ENCODE measurements at regions not wholly inside any gene's neighbourhood (a gene's known extent, or its start where the extent isn't known, plus 50 kb on each side); places are given as distances from the start of the nearest gene placed in this dataset.
"Not testable (repeated sequence)": the region's sequence is repeated elsewhere in the genome, so short reads cannot be mapped to it uniquely, and the experiment has no call there.

DNA sequence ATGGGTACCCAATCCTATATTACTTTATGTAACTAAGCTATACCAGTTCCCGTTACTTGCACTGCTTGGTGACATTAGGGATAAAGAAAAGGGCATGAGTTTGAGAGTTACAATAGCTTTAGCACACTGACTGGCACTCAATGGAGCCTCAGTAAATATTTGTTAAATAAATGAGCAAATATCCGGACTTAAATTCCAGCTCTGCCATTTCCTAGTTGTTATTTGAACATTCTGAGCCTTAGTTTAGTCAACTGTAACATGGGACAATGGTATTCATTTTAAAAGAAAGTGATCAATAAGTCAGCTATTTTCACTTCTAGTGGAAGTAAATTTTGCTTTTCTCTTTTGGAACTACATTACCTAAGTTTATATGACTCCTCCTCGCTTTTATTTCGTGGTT is 198.7 kb downstream of the ZC3H11B start:
- ATAC-seq (ENCODE audit: low FRiP score) (no peak), DNase-seq (ENCODE audit: low spot score) (no peak)
- TF ChIP-seq, protein P1, sequence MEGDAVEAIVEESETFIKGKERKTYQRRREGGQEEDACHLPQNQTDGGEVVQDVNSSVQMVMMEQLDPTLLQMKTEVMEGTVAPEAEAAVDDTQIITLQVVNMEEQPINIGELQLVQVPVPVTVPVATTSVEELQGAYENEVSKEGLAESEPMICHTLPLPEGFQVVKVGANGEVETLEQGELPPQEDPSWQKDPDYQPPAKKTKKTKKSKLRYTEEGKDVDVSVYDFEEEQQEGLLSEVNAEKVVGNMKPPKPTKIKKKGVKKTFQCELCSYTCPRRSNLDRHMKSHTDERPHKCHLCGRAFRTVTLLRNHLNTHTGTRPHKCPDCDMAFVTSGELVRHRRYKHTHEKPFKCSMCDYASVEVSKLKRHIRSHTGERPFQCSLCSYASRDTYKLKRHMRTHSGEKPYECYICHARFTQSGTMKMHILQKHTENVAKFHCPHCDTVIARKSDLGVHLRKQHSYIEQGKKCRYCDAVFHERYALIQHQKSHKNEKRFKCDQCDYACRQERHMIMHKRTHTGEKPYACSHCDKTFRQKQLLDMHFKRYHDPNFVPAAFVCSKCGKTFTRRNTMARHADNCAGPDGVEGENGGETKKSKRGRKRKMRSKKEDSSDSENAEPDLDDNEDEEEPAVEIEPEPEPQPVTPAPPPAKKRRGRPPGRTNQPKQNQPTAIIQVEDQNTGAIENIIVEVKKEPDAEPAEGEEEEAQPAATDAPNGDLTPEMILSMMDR (IDR thresholded peaks at IDR 0.05), result no peak

DNA sequence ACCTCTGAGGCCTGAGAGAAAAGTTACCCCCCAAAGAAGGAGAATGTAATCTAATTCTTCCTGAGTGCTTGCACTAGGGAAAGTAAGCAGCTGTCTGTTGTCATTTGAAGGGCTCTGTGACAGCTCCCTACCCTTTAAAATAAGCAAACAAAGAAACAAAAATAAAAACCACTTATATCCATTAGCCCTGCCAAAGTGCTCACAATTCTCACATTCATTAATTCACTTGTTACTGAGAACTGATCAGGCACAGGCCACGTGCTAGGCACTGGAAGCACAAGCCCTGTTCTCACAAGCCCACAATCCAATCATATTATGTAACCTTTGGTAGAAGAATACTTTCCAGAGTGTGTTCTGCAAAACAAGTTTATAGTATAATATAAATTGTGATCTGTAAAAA is 199.4 kb downstream of the ZC3H11B start:
- TF ChIP-seq, protein P1 (IDR thresholded peaks at IDR 0.05), result no peak
- ATAC-seq (ENCODE audit: low FRiP score), result no peak
- no peak for DNase-seq (ENCODE audit: low spot score)

DNA sequence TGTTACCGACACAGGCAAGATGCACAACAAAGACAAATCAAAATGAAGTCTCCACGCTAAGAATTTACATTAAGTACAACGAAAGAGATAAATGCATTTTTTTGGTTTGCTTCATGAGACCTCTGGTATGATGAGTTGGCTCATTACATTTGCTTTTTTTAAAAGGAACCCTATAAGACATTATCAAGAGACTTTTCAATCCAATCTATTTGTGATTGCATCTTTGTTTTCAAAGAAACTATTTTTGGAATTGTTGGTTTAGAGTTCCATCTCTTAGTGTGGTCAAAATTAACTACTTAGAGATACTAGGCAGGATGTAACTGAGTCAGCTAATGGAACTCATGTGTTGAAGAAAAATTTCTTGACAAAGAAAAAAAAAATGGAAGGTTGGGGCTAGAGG is 200.1 kb downstream of the ZC3H11B start:
- TF ChIP-seq, protein P1 (IDR thresholded peaks at IDR 0.05), result no peak
- no peak for DNase-seq (ENCODE audit: low spot score)
- ATAC-seq (ENCODE audit: low FRiP score), result no peak

DNA sequence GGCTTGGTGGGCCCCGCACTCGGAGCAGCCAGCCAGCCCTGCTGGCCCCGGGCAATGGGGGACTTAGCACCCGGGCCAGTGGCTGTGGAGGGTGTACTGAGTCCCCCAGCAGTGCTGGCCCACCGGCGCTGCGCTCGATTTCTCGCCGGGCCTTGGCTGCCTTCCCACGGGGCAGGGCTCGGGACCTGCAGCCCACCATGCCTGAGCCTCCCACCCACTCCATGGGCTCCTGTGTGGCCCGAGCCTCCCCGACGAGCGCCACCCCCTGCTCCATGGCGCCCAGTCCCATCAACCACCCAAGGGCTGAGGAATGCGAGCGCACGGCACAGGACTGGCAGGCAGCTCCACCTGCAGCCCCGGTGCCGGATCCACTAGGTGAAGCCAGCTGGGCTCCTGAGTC is 202.2 kb downstream of the ZC3H11B start:
- not testable (repeated sequence) for ATAC-seq (ENCODE audit: low FRiP score); DNase-seq (ENCODE audit: low spot score)

DNA sequence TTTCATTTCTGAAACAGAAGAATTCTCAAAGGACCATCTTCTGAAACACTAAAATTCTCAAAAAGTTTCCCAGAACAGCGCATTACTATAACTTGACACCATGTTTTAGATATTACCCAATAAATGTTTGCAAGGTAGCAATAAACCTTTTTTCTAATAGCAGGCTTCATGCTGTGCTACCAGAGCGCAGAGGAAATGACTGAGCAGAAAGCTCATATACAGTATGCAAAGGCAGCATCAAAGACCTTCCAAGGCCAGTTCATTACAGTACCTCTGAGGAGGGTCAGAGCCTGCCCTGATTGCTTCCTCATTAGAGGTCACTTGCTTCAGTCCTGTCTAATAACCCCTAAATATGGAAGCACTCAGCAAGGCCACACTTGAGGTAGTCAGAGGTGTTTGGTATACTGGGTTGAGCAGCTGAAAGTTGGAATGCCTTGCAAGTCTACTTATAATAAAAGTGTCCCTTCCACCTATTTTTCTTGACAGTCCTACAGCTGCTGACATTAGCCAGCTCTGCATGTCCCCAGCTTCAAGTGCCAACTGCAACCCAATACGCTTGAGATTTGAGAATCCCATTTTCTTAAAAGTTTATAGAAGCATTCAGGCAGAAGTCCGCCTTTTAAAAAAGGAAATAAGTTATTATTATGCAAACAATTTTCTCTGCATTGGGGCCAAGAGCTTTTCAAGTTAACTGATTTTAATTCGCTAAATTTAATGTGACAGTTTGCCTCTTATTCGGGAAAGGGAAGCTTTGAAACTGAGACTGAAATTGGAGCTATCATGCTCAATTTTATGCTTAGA is 207.2 kb downstream of the ZC3H11B start:
- DNase-seq (ENCODE audit: low spot score) (no peak), ATAC-seq (ENCODE audit: low FRiP score) (no peak)
- TF ChIP-seq, protein P1 (IDR thresholded peaks at IDR 0.05), result no peak

DNA sequence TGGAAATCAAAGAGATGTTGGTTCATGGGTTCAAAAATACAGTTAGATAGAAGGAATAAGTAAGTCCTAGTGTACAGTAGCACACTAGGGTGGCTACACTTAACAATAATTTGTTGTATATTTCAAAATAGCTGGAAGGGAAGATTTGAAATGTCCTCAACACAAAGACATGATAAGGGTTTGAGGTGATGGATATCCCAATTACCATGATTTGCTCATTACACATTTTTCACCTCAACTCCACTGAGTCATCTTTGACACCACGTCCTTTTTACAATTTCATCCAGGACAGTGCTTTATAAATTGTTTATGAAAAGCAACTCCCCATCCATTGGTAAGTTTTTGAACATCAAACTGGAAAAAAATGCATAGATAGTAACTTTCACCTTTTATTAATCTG is 208.3 kb downstream of the ZC3H11B start:
- TF ChIP-seq, protein P1 (IDR thresholded peaks at IDR 0.05), result no peak
- DNase-seq (ENCODE audit: low spot score), result no peak
- ATAC-seq (ENCODE audit: low FRiP score), result no peak

DNA sequence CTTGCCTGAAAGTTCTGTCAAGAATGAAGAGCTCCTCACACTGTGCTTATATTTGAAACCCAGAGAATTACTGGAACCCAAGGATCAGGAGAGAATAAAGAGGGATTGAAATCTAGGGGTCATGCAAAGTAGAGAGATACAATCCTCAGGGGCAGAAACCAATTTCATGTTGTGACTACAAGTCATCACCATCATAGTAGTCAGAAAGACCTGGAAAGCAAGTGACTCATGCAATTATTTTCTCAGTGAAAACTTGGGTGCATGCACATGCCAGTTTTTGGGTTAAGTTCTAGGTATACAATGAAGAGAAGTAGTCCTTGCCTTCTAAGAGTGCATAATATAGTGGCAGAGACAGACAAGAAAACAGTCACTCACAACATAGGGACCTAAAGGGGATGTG is 210.0 kb downstream of the ZC3H11B start:
- ATAC-seq (ENCODE audit: low FRiP score) (no peak), DNase-seq (ENCODE audit: low spot score) (no peak)

More for the DNA sequence above, 210.0 kb downstream of the ZC3H11B start:
- TF ChIP-seq, protein P1 (IDR thresholded peaks at IDR 0.05), result no peak

Data from omental fat pad (tissue), 3 donors.